ENCODE measurements at regions not wholly inside any gene's neighbourhood (a gene's known extent, or its start where the extent isn't known, plus 50 kb on each side); places are given as distances from the start of the nearest gene placed in this dataset.

DNA sequence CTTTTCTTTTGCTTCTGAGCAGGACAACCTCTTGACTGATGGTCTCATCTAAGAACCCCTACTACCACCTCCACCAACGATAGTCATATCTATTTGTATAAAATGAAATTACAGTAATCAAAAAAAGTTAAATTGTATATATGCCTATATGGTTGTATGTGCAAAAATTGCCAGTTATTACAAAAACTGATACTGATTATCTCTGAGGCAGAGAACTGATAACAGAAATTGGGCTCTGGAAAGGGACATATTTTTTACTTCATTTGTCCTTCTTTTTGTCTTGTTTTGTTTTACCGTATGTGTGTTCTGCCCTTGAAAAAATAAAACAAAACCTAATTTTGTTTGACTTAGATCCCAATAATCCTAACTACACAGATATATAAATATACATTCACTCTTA, 574.4 kb upstream of the NOX3 start:
- TF ChIP-seq, protein P1, sequence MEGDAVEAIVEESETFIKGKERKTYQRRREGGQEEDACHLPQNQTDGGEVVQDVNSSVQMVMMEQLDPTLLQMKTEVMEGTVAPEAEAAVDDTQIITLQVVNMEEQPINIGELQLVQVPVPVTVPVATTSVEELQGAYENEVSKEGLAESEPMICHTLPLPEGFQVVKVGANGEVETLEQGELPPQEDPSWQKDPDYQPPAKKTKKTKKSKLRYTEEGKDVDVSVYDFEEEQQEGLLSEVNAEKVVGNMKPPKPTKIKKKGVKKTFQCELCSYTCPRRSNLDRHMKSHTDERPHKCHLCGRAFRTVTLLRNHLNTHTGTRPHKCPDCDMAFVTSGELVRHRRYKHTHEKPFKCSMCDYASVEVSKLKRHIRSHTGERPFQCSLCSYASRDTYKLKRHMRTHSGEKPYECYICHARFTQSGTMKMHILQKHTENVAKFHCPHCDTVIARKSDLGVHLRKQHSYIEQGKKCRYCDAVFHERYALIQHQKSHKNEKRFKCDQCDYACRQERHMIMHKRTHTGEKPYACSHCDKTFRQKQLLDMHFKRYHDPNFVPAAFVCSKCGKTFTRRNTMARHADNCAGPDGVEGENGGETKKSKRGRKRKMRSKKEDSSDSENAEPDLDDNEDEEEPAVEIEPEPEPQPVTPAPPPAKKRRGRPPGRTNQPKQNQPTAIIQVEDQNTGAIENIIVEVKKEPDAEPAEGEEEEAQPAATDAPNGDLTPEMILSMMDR (IDR thresholded peaks at IDR 0.05) = no peak
- TF ChIP-seq POLR2AphosphoS5 (IDR thresholded peaks at IDR 0.05) (no peak), EP300 (IDR thresholded peaks at IDR 0.05) (no peak)

Measured in stomach (tissue), 4 donors.